T-cell (primary cell): ENCODE measurements at regions not wholly inside any gene's neighbourhood (a gene's known extent, or its start where the extent isn't known, plus 50 kb on each side); places are given as distances from the start of the nearest gene placed in this dataset.

ENCODE experiments used
- ATAC-seq, 4 experiments: fragments of 200-7000 bp in 3 of 4; fragments of 150-1000 bp in 1 of 4; cut with Tn5 transposase; replicated peaks in 1 of 4; 1 replicate in 3 of 4; 2 replicates in 1 of 4; pipeline ENCODE4 v1.10.0; 2021; ENCODE audit warnings: moderate library complexity in 3 of 4, mild to moderate bottlenecking in 2 of 4, moderate number of reproducible peaks in 1 of 4
- CTCF ChIA-PET, 2 donors: fragments of 300-600 bp; sonication (Branson Sonifier 250); formaldehyde crosslinking; loops; one replicate each; lab custom pipeline; 2022; ENCODE audit warnings: antibody characterized with exemption in 2 of 2; lab: Charles Lee
- POLR2A ChIA-PET, 2 donors: fragments of 300-600 bp; sonication (Branson Sonifier 250); formaldehyde crosslinking; loops; one replicate each; lab custom pipeline; 2022; ENCODE audit warnings: antibody characterized with exemption in 2 of 2; lab: Charles Lee
- DNase-seq, 35 experiments: peaks; one replicate each; pipeline versions ENCODE4 v3.0.0 to v3.0.0-alpha.2; 2013 to 2023
- H3K27ac ChIP-seq: one replicate; pipeline ENCODE4 v1.5.1; 2013; ENCODE audit warnings: low read length
- H3K27me3 ChIP-seq, 2 experiments: replicated peaks in 1 of 2; 1 replicate in 1 of 2; 2 replicates in 1 of 2; pipeline versions ENCODE4 v1.6.1 to v1.7.0; 2013; ENCODE audit warnings: low read length in 1 of 2, mixed read lengths in 1 of 2; ENCODE audit not compliant: control insufficient read depth in 2 of 2, insufficient read depth in 2 of 2; ENCODE audit errors: extremely low read depth in 1 of 2
- H3K36me3 ChIP-seq, 2 donors: 1 replicate in 1 of 2; 2 replicates in 1 of 2; pipeline versions ENCODE4 v1.6.1 to v1.7.0; 2013; ENCODE audit warnings: low read length in 1 of 2; ENCODE audit not compliant: control insufficient read depth in 2 of 2, insufficient read depth in 1 of 2; ENCODE audit errors: extremely low read depth in 1 of 2
- H3K4me1 ChIP-seq, 2 experiments: 1 replicate in 1 of 2; 2 replicates in 1 of 2; pipeline versions ENCODE4 v1.6.1 to v1.7.0; 2013; ENCODE audit warnings: low read length in 2 of 2, mixed read lengths in 1 of 2; ENCODE audit not compliant: insufficient read depth in 2 of 2, control insufficient read depth in 1 of 2; ENCODE audit errors: extremely low read depth in 1 of 2
- H3K4me3 ChIP-seq, 2 donors: 1 replicate in 1 of 2; 2 replicates in 1 of 2; pipeline versions ENCODE4 v1.5.1 to v1.7.0; 2013; ENCODE audit warnings: mild to moderate bottlenecking in 2 of 2, low read length in 1 of 2, moderate library complexity in 1 of 2; ENCODE audit not compliant: control insufficient read depth in 1 of 2; ENCODE audit errors: extremely low read depth in 1 of 2
- H3K9me3 ChIP-seq: 2 replicates; pipeline ENCODE4 v1.7.0; 2013
- H3K27ac Mint-ChIP-seq, 2 donors: one replicate each; pipeline ENCODE4 v1.8.0; 2020 to 2021; ENCODE audit warnings: mild to moderate bottlenecking in 2 of 2, mixed read lengths in 2 of 2
- H3K27me3 Mint-ChIP-seq, 2 donors: one replicate each; pipeline ENCODE4 v1.8.0; 2021 to 2022; ENCODE audit warnings: mixed read lengths in 2 of 2
- H3K36me3 Mint-ChIP-seq: one replicate; pipeline ENCODE4 v1.8.0; 2021; ENCODE audit warnings: mixed read lengths
- H3K4me1 Mint-ChIP-seq, 3 donors: one replicate each; pipeline ENCODE4 v1.8.0; 2020 to 2022; ENCODE audit warnings: mixed read lengths in 3 of 3, mild to moderate bottlenecking in 1 of 3
- H3K4me3 Mint-ChIP-seq, 3 donors: one replicate each; pipeline ENCODE4 v1.8.0; 2020 to 2022; ENCODE audit warnings: mild to moderate bottlenecking in 3 of 3, mixed read lengths in 3 of 3, moderate library complexity in 3 of 3
- H3K9me3 Mint-ChIP-seq, 3 donors: one replicate each; pipeline ENCODE4 v1.8.0; 2020 to 2022; ENCODE audit warnings: mixed read lengths in 3 of 3
- WGBS: methylation state at CpG from one replicate; pipeline ENCODE4 v1.1.5; 2013; ENCODE audit warnings: missing lambda C conversion rate; ENCODE audit not compliant: insufficient coverage; 5-methylcytosine and 5-hydroxymethylcytosine counted together

DNA sequence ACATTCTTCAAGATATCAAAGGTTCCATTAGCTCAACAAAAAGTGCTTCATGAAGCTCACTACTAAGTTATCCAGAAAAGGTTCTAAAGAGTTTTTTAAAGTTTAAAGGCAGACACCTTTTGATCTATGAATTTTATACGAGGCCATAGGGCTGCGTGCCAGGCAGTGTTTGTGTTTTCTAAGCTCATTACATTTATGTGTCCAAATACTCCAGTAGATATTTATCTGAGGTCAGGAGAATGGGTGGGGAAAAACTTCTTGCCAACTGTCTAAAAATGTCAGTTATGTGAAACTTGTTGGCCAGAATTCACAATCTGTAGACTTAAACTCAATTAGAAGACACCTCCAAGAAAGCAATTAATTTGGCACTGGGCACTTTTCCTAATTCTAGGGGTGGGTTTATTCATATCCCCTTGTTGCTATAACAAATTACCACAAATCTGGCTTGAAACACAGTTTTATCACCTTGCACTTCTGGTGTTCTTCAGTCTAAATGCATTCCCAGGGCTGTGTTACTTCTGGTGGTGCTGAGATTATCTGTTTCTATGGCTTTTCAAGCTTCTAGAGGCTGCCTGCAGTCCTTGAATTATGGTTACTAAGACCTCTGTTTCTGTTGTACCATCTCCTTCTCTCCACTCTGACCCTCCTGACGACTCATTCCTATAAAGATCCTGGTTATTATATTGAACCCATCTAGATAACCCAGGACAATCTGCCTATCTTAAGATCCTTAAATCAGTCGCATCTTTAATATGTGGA lies 1030.4 kb upstream of the CNTN5 start:
- H3K27me3 Mint-ChIP-seq: no peaks in the 10 kb centered on the region
- H3K4me1 Mint-ChIP-seq: no peaks in the 10 kb centered on the region
- H3K4me3 Mint-ChIP-seq: no peak overlapping the region
- no peak overlapping the region for H3K27ac Mint-ChIP-seq
- CTCF ChIA-PET: no interaction called here
- DNase-seq (no peak), ATAC-seq (no peak)
- Histone ChIP-seq H3K27ac (no peak overlapping the region), H3K9me3 (no peaks in the 10 kb centered on the region), H3K36me3 (no peaks in the 10 kb centered on the region), H3K27me3 (no peaks in the 10 kb centered on the region), H3K4me3 (no peak overlapping the region), H3K4me1 (no peaks in the 10 kb centered on the region)
- H3K9me3 Mint-ChIP-seq: peaks cover 4 to 18% (median 18%) of the 10 kb centered on the region in 3 donors
- no peaks in the 10 kb centered on the region for H3K36me3 Mint-ChIP-seq
- no CpG with 5 or more reads among the region's 4 CpGs for WGBS
- POLR2A ChIA-PET: no interaction called here

GRCh38 chr11:97993562-97993961 lies 1027.2 kb upstream of the CNTN5 start:
- Mint-ChIP-seq H3K4me3 (no peak overlapping the region), H3K27ac (no peak overlapping the region), H3K9me3 (peaks cover 4 to 21% (median 15%) of the 10 kb centered on the region in 3 donors), H3K4me1 (no peaks in the 10 kb centered on the region), H3K36me3 (no peaks in the 10 kb centered on the region), H3K27me3 (no peaks in the 10 kb centered on the region)
- no peak overlapping the region for H3K27ac ChIP-seq
- no peaks in the 10 kb centered on the region for H3K4me1 ChIP-seq
- ChIA-PET POLR2A (no interaction called here), CTCF (no interaction called here)
- no peak for ATAC-seq
- H3K27me3 ChIP-seq: no peaks in the 10 kb centered on the region
- no peaks in the 10 kb centered on the region for H3K36me3 ChIP-seq
- H3K9me3 ChIP-seq: no peaks in the 10 kb centered on the region
- no peak for DNase-seq
- H3K4me3 ChIP-seq: no peak overlapping the region
- WGBS: no CpG with 5 or more reads among the region's 4 CpGs

DNA sequence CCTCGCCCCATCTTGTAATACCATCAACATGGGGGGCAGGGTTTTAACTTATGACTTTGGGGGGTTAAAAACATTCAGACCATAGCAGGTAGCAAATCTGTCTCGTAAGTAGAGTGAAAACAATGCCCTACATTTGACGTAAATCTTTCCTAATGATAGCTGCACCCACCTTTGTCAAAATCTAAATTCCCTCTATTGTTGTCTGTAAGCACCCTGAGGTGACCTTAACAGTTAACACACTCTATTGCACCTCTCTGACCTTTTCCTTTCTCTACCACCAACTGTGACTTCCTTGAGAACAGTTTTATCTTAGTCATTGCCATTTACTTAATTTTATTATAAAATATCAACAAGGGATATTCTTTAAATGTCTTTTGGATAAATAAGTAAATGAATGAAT lies 1024.9 kb upstream of the CNTN5 start:
- H3K4me3 ChIP-seq: no peak overlapping the region
- H3K36me3 ChIP-seq: no peaks in the 10 kb centered on the region
- no peaks in the 10 kb centered on the region for H3K4me1 ChIP-seq
- Mint-ChIP-seq H3K4me3 (no peak overlapping the region), H3K4me1 (no peaks in the 10 kb centered on the region), H3K27me3 (no peaks in the 10 kb centered on the region), H3K9me3 (peaks cover 4 to 18% (median 13%) of the 10 kb centered on the region in 3 donors), H3K36me3 (no peaks in the 10 kb centered on the region), H3K27ac (no peak overlapping the region)
- no peak for ATAC-seq
- no peaks in the 10 kb centered on the region for H3K27me3 ChIP-seq
- DNase-seq: no peak
- no peaks in the 10 kb centered on the region for H3K9me3 ChIP-seq
- CTCF ChIA-PET: no interaction called here
- 50% methylated on average over 2 of the region's 3 CpGs for WGBS
- H3K27ac ChIP-seq: no peak overlapping the region
- POLR2A ChIA-PET: no interaction called here

DNA sequence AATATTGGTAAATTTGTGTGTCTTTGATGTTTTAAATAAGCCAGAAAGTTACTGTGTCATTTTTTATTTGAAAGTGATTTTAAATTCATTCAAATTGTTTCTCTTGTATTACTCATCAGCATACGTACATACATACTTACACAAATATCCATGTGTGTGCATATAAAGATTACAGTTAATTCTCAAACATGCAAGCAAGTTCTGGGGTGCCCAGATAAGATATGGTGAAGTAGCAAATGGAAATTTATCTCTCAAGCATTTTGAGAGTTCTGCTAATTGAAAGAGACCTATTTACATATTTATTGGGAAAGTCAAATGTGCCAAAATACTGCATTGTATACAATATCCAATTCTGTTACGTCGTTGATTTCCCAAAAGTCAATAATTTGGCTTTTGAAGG lies 1024.0 kb upstream of the CNTN5 start:
- Mint-ChIP-seq H3K36me3 (no peaks in the 10 kb centered on the region), H3K4me3 (no peak overlapping the region), H3K27me3 (no peaks in the 10 kb centered on the region), H3K27ac (no peak overlapping the region), H3K4me1 (no peaks in the 10 kb centered on the region), H3K9me3 (peaks cover 4 to 13% (median 12%) of the 10 kb centered on the region in 3 donors)
- H3K9me3 ChIP-seq: no peaks in the 10 kb centered on the region
- H3K27me3 ChIP-seq: no peaks in the 10 kb centered on the region
- no peak for ATAC-seq
- H3K36me3 ChIP-seq: no peaks in the 10 kb centered on the region
- WGBS: no CpG with 5 or more reads among the region's 3 CpGs
- CTCF ChIA-PET: no interaction called here
- H3K4me3 ChIP-seq: no peak overlapping the region
- POLR2A ChIA-PET: no interaction called here
- no peaks in the 10 kb centered on the region for H3K4me1 ChIP-seq
- no peak for DNase-seq
- no peak overlapping the region for H3K27ac ChIP-seq

DNA sequence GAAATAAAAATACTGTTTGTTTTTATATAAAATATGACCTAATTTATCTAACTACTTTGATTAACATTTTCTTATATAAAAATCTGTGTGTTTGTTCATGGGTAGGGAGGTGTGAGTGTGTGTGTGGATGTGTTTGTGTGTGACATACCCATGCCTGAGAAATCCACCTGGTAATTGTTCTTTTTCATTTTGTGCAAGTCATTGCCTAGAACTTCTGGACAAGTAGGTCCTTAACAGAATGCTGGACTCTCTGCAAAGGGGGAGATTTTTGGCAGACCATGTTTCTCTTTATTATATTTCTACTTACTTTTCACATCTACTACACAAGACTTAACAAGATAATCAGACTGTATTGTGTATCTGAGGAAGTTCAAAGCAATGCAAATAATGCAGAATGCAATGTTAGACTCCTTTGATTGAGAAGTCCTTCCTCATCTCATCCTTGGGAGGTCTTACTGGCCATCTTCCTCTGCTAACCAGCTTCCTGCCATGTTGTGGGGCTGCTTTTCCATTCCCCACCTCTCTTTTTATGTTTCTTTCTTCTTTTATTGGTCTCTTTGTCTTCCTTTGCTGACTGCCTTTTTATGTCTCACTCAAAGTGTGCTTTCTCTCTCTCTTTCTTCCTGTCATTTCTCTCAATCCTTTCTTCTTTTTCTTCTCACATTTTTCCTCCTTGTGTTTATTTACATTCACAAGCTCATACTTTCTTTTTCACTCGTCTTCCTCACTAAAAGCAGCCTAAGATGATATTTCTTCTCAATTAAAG lies 1017.0 kb upstream of the CNTN5 start:
- Mint-ChIP-seq H3K4me1 (no peaks in the 10 kb centered on the region), H3K9me3 (peaks cover 4 to 19% (median 14%) of the 10 kb centered on the region in 3 donors), H3K27me3 (no peaks in the 10 kb centered on the region), H3K36me3 (no peaks in the 10 kb centered on the region), H3K27ac (peak overlapping the region in 1 of 2 donors; percentile 29), H3K4me3 (no peak overlapping the region)
- ATAC-seq: no peak
- ChIA-PET CTCF (no interaction called here), POLR2A (no interaction called here)
- Histone ChIP-seq H3K27ac (no peak overlapping the region), H3K36me3 (no peaks in the 10 kb centered on the region), H3K4me1 (no peaks in the 10 kb centered on the region), H3K27me3 (no peaks in the 10 kb centered on the region), H3K9me3 (no peaks in the 10 kb centered on the region), H3K4me3 (no peak overlapping the region)
- no CpG with 5 or more reads among the region's 1 CpG for WGBS
- DNase-seq: no peak

- CTCF ChIA-PET: no interaction called here
- peaks cover 0 to 19% (median 17%) of the 10 kb centered on the region in 3 donors for H3K9me3 Mint-ChIP-seq
Measured at GRCh38 chr11:98007072-98007471, 1013.7 kb upstream of the CNTN5 start.

More at GRCh38 chr11:98007072-98007471, 1013.7 kb upstream of the CNTN5 start:
- Histone ChIP-seq H3K27me3 (no peaks in the 10 kb centered on the region), H3K4me1 (no peaks in the 10 kb centered on the region), H3K27ac (no peak overlapping the region), H3K9me3 (no peaks in the 10 kb centered on the region), H3K36me3 (no peaks in the 10 kb centered on the region), H3K4me3 (no peak overlapping the region)
- no peaks in the 10 kb centered on the region for H3K36me3 Mint-ChIP-seq
- POLR2A ChIA-PET: no interaction called here
- DNase-seq (no peak), ATAC-seq (no peak)
- no peak overlapping the region for H3K4me3 Mint-ChIP-seq
- H3K27me3 Mint-ChIP-seq: no peaks in the 10 kb centered on the region
- H3K4me1 Mint-ChIP-seq: no peaks in the 10 kb centered on the region
- 100% methylated on average over 1 of the region's 2 CpGs for WGBS
- H3K27ac Mint-ChIP-seq: no peak overlapping the region
